SK-N-SH treated with all-trans-retinoic acid at 6 μM for 48 hours (cell line): ENCODE measurements at regions not wholly inside any gene's neighbourhood (a gene's known extent, or its start where the extent isn't known, plus 50 kb on each side); places are given as distances from the start of the nearest gene placed in this dataset.

Experiments
- BACH2 ChIP-seq: fragments of 250-450 bp; sonication (Bioruptor Pico); IDR thresholded peaks from 2 replicates; pipeline ENCODE4 v1.9.0; 2021; ENCODE audit warnings: mild to moderate bottlenecking, borderline replicate concordance
- GLIS3 ChIP-seq: fragments of 250-450 bp; sonication (Bioruptor Pico); IDR thresholded peaks from 2 replicates; pipeline ENCODE4 v1.5.0; 2020; ENCODE audit warnings: mild to moderate bottlenecking, moderate library complexity
- ISL1 ChIP-seq: fragments of 250-450 bp; sonication (Bioruptor Pico); IDR thresholded peaks from 2 replicates; pipeline ENCODE4 v2.1.2; 2022; ENCODE audit warnings: mild to moderate bottlenecking, moderate library complexity
- POU6F1 ChIP-seq: fragments of 250-450 bp; sonication (Bioruptor Pico); IDR thresholded peaks from 2 replicates; pipeline ENCODE4 v1.8.0; 2021; ENCODE audit warnings: low read depth, mild to moderate bottlenecking, moderate library complexity, borderline replicate concordance
- RARB ChIP-seq: fragments of 250-450 bp; sonication (Bioruptor Pico); IDR thresholded peaks from 2 replicates; pipeline ENCODE4 v1.8.0; 2021; ENCODE audit warnings: mild to moderate bottlenecking, moderate library complexity
- TCF4 ChIP-seq: fragments of 250-450 bp; sonication (Bioruptor Pico); IDR thresholded peaks from 2 replicates; pipeline ENCODE4 v1.8.0; 2021; ENCODE audit warnings: mild to moderate bottlenecking, moderate library complexity, borderline replicate concordance
- TOX ChIP-seq: fragments of 250-450 bp; sonication (Bioruptor Pico); IDR thresholded peaks from 2 replicates; pipeline ENCODE4 v1.8.0; 2021; ENCODE audit warnings: mild to moderate bottlenecking, moderate library complexity, borderline replicate concordance
- ZFP3 ChIP-seq: fragments of 250-450 bp; sonication (Bioruptor Pico); IDR thresholded peaks from 2 replicates; pipeline ENCODE4 v1.5.0; 2020; ENCODE audit warnings: mild to moderate bottlenecking, moderate library complexity
- ZFP30 ChIP-seq: fragments of 450-650 bp; formaldehyde crosslinking; IDR thresholded peaks from 2 replicates; pipeline ENCODE4 v1.5.0; 2022; ENCODE audit warnings: mild to moderate bottlenecking, moderate library complexity
- ZNF565 ChIP-seq: fragments of 450-650 bp; formaldehyde crosslinking; conservative IDR thresholded peaks from 2 replicates; pipeline ENCODE4 v1.5.0; 2020; ENCODE audit warnings: low read depth, mild to moderate bottlenecking, moderate library complexity
- ZNF70 ChIP-seq: fragments of 450-650 bp; formaldehyde crosslinking; IDR thresholded peaks from 2 replicates; pipeline ENCODE4 v1.5.0; 2020; ENCODE audit warnings: mild to moderate bottlenecking, moderate library complexity
- ZNF8 ChIP-seq: fragments of 450-650 bp; formaldehyde crosslinking; IDR thresholded peaks from 2 replicates; pipeline ENCODE4 v1.5.0; 2020; ENCODE audit warnings: mild to moderate bottlenecking, moderate library complexity
- TF ChIP-seq, protein P1 (sequence below): fragments of 250-450 bp; sonication (Bioruptor Pico); IDR thresholded peaks from 2 replicates; pipeline ENCODE4 v1.5.1; 2020; ENCODE audit warnings: low read depth, mild to moderate bottlenecking, moderate library complexity
- TF ChIP-seq, protein P2 (sequence below): fragments of 250-450 bp; sonication (Bioruptor Pico); IDR thresholded peaks from 2 replicates; pipeline ENCODE4 v1.8.0; 2020; ENCODE audit warnings: mild to moderate bottlenecking, moderate library complexity, borderline replicate concordance

DNA sequence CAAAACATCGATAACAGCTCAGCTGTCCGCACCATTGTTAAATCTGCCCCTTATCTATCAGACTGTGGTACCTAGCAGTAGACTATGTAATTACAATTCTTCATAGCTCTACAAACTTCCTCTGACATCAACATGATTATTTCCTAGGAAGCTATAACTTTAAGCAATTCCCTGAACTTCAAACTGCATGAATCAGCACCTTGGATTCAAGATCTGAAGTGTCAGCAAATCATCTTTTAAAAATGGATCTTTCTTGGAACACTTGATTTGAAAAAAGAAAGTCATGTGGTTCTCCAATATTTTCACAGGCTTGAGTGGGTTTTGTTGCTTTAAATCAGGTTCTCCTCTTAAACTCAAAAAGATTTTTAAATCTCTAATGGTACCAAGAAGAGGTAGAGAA, 680.7 kb upstream of the LMCD1 start:
- TF ChIP-seq ZFP30 (CRISPR knock-in tag) (no peak), ZNF8 (CRISPR knock-in tag) (no peak), RARB (CRISPR knock-in tag) (no peak), POU6F1 (CRISPR knock-in tag) (no peak), GLIS3 (CRISPR knock-in tag) (no peak), ZNF565 (CRISPR knock-in tag) (no peak), ISL1 (no peak), TOX (no peak), ZFP3 (CRISPR knock-in tag) (no peak), ZNF70 (no peak), BACH2 (CRISPR knock-in tag) (no peak), TCF4 (CRISPR knock-in tag) (no peak)
- TF ChIP-seq, protein P1, sequence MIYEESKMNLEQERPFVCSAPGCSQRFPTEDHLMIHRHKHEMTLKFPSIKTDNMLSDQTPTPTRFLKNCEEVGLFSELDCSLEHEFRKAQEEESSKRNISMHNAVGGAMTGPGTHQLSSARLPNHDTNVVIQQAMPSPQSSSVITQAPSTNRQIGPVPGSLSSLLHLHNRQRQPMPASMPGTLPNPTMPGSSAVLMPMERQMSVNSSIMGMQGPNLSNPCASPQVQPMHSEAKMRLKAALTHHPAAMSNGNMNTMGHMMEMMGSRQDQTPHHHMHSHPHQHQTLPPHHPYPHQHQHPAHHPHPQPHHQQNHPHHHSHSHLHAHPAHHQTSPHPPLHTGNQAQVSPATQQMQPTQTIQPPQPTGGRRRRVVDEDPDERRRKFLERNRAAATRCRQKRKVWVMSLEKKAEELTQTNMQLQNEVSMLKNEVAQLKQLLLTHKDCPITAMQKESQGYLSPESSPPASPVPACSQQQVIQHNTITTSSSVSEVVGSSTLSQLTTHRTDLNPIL (CRISPR knock-in tag) = no peak
- TF ChIP-seq, protein P2, sequence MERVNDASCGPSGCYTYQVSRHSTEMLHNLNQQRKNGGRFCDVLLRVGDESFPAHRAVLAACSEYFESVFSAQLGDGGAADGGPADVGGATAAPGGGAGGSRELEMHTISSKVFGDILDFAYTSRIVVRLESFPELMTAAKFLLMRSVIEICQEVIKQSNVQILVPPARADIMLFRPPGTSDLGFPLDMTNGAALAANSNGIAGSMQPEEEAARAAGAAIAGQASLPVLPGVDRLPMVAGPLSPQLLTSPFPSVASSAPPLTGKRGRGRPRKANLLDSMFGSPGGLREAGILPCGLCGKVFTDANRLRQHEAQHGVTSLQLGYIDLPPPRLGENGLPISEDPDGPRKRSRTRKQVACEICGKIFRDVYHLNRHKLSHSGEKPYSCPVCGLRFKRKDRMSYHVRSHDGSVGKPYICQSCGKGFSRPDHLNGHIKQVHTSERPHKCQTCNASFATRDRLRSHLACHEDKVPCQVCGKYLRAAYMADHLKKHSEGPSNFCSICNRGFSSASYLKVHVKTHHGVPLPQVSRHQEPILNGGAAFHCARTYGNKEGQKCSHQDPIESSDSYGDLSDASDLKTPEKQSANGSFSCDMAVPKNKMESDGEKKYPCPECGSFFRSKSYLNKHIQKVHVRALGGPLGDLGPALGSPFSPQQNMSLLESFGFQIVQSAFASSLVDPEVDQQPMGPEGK (CRISPR knock-in tag) = no peak
